Ishikawa (cell line): ENCODE measurements at regions not wholly inside any gene's neighbourhood (a gene's known extent, or its start where the extent isn't known, plus 50 kb on each side); places are given as distances from the start of the nearest gene placed in this dataset.

Source experiments
- CEBPB ChIP-seq: IDR thresholded peaks from 2 replicates; pipeline ENCODE4 v1.6.1; 2012
- CREB1 ChIP-seq: IDR thresholded peaks from 2 replicates; pipeline ENCODE4 v1.6.1; 2012; ENCODE audit warnings: low read depth
- EGR1 ChIP-seq: IDR thresholded peaks from 2 replicates; pipeline ENCODE4 v1.6.1; 2012
- EP300 ChIP-seq: IDR thresholded peaks from 2 replicates; pipeline ENCODE4 v1.6.1; 2012; ENCODE audit warnings: borderline replicate concordance
- FOXM1 ChIP-seq: IDR thresholded peaks from 2 replicates; pipeline ENCODE4 v1.6.1; 2012; ENCODE audit warnings: low read depth, borderline replicate concordance
- MAX ChIP-seq: IDR thresholded peaks from 2 replicates; pipeline ENCODE4 v1.6.1; 2012
- RAD21 ChIP-seq: IDR thresholded peaks from 2 replicates; pipeline ENCODE4 v1.6.1; 2012; ENCODE audit warnings: low read depth
- REST ChIP-seq: IDR thresholded peaks from 2 replicates; pipeline ENCODE4 v1.6.1; 2012; ENCODE audit warnings: low read depth, mild to moderate bottlenecking
- TAF1 ChIP-seq: IDR thresholded peaks from 2 replicates; pipeline ENCODE4 v1.6.1; 2012; ENCODE audit warnings: low read depth, mild to moderate bottlenecking
- TCF12 ChIP-seq: IDR thresholded peaks from 2 replicates; pipeline ENCODE4 v1.6.1; 2012; ENCODE audit warnings: low read depth
- TEAD4 ChIP-seq: IDR thresholded peaks from 2 replicates; pipeline ENCODE4 v1.6.1; 2012
- YY1 ChIP-seq: IDR thresholded peaks from 2 replicates; pipeline ENCODE4 v1.6.1; 2012; ENCODE audit warnings: low read depth
- ZBTB7A ChIP-seq: IDR thresholded peaks from 2 replicates; pipeline ENCODE4 v1.6.1; 2012; ENCODE audit warnings: low read depth

GRCh38 chr4:128757712-128758111 lies 51.8 kb upstream of the JADE1 start:
- TF ChIP-seq MAX (no peak), TCF12 (no peak), ZBTB7A (no peak), TAF1 (no peak), YY1 (no peak), CEBPB (no peak), EP300 (no peak), FOXM1 (no peak), TEAD4 (no peak), CREB1 (no peak), EGR1 (no peak), REST (no peak), RAD21 (no peak)
